HepG2 (cell line): ENCODE measurements at regions not wholly inside any gene's neighbourhood (a gene's known extent, or its start where the extent isn't known, plus 50 kb on each side); places are given as distances from the start of the nearest gene placed in this dataset.

Experiments
- CENPT ChIP-seq: sonication (generic); formaldehyde crosslinking; IDR thresholded peaks from 2 replicates; pipeline ENCODE4 v1.8.0; 2022; ENCODE audit warnings: low read depth, mild to moderate bottlenecking, moderate library complexity, missing genetic modification reagents
- GFI1 ChIP-seq: sonication (generic); formaldehyde crosslinking; IDR thresholded peaks from 2 replicates; pipeline ENCODE4 v1.5.0; 2020; ENCODE audit warnings: missing genetic modification reagents, mild to moderate bottlenecking, borderline replicate concordance
- GPN1 ChIP-seq: sonication (generic); formaldehyde crosslinking; IDR thresholded peaks from 2 replicates; pipeline ENCODE4 v1.5.1; 2020; ENCODE audit warnings: missing genetic modification reagents, borderline replicate concordance
- HNRNPK ChIP-seq: fragments of 200-400 bp; formaldehyde crosslinking; IDR thresholded peaks from 2 replicates; pipeline ENCODE4 v1.6.1; 2018; ENCODE audit warnings: low read length, low read depth, moderate library complexity, mild to moderate bottlenecking; ENCODE audit not compliant: poor library complexity, severe bottlenecking
- NFATC3 ChIP-seq: sonication (generic); formaldehyde crosslinking; IDR thresholded peaks from 2 replicates; pipeline ENCODE4 v1.5.1; 2020; ENCODE audit warnings: mild to moderate bottlenecking, missing genetic modification reagents
- PHF21A ChIP-seq: sonication (generic); formaldehyde crosslinking; IDR thresholded peaks from 2 replicates; pipeline ENCODE4 v1.5.0; 2020; ENCODE audit warnings: mild to moderate bottlenecking, missing genetic modification reagents
- RBFOX2 ChIP-seq: fragments of 200-400 bp; formaldehyde crosslinking; IDR thresholded peaks from 2 replicates; pipeline ENCODE4 v1.6.1; 2017; ENCODE audit warnings: low read depth, mild to moderate bottlenecking, low read length
- SMYD3 ChIP-seq: sonication (generic); formaldehyde crosslinking; IDR thresholded peaks from 2 replicates; pipeline ENCODE4 v1.8.1; 2023; ENCODE audit warnings: mild to moderate bottlenecking, missing genetic modification reagents
- USF2 ChIP-seq, 2 experiments: sonication (generic) in 1 of 2; formaldehyde crosslinking in 1 of 2; IDR thresholded peaks; 2 replicates each; pipeline versions ENCODE4 v1.5.1 to v1.6.1; 2011 to 2020; ENCODE audit warnings: borderline replicate concordance in 1 of 2, low read depth in 1 of 2, low read length in 1 of 2, mild to moderate bottlenecking in 1 of 2, missing genetic modification reagents in 1 of 2, moderate library complexity in 1 of 2
- ZC3H4 ChIP-seq: sonication (generic); formaldehyde crosslinking; IDR thresholded peaks from 2 replicates; pipeline ENCODE4 v1.4.0; 2020; ENCODE audit warnings: missing genetic modification reagents, borderline replicate concordance
- ZNF512 ChIP-seq: sonication (generic); formaldehyde crosslinking; IDR thresholded peaks from 2 replicates; pipeline ENCODE4 v1.4.0; 2020; ENCODE audit warnings: mild to moderate bottlenecking, missing genetic modification reagents
- ZNF556 ChIP-seq: sonication (generic); formaldehyde crosslinking; IDR thresholded peaks from 2 replicates; pipeline ENCODE4 v1.4.0; 2020; ENCODE audit warnings: mild to moderate bottlenecking, missing genetic modification reagents, borderline replicate concordance
- ZNF557 ChIP-seq: sonication (generic); formaldehyde crosslinking; IDR thresholded peaks from 2 replicates; pipeline ENCODE4 v1.4.0; 2020; ENCODE audit warnings: missing genetic modification reagents
- TF ChIP-seq, protein P1 (sequence below): sonication (generic); IDR thresholded peaks from 2 replicates; pipeline ENCODE4 v1.6.1; 2016; ENCODE audit warnings: low read depth, borderline replicate concordance
- TF ChIP-seq, protein P2 (sequence below): sonication (generic); formaldehyde crosslinking; conservative IDR thresholded peaks from 2 replicates; pipeline ENCODE4 v1.8.0; 2022; ENCODE audit warnings: missing genetic modification reagents
- TF ChIP-seq, protein P3 (sequence below), 2 experiments: sonication (generic) in 1 of 2; formaldehyde crosslinking in 1 of 2; IDR thresholded peaks; 2 replicates each; pipeline versions ENCODE4 v1.4.0 to v1.6.1; 2016 to 2020; ENCODE audit warnings: borderline replicate concordance in 1 of 2, low read depth in 1 of 2, mild to moderate bottlenecking in 1 of 2, missing genetic modification reagents in 1 of 2

DNA sequence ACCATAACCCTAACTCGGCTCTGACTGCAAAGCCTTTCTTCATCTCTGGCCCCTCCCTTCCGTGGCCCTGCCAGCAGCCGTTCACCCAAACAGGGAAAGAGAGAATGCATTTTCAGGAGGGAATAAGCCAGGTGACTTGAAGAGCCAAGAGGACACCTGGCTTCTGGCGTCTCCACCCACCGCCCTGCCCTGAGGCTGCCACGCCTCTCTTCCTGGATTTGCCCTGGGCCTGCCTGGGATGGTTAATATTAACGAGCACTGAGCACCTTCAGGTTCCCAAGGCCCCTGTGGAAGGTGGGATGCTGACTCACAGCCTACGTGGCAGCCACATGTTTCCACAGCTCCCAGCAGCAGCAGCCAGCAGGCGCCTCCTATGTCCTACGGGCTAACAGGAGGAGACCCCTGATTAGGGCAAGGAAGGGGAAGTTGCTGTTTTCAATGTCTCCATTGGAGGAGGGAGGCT lies 138.0 kb upstream of the RREB1 start (continued):
- no peak for TF ChIP-seq NFATC3
- no peak for TF ChIP-seq RBFOX2
- no peak for TF ChIP-seq SMYD3 (CRISPR knock-in tag)
- TF ChIP-seq, protein P1, sequence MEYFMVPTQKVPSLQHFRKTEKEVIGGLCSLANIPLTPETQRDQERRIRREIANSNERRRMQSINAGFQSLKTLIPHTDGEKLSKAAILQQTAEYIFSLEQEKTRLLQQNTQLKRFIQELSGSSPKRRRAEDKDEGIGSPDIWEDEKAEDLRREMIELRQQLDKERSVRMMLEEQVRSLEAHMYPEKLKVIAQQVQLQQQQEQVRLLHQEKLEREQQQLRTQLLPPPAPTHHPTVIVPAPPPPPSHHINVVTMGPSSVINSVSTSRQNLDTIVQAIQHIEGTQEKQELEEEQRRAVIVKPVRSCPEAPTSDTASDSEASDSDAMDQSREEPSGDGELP: peak; percentile 34; the same call in 1 of the 2 replicates
- no peak for TF ChIP-seq ZC3H4 (CRISPR knock-in tag)
- TF ChIP-seq, protein P2, sequence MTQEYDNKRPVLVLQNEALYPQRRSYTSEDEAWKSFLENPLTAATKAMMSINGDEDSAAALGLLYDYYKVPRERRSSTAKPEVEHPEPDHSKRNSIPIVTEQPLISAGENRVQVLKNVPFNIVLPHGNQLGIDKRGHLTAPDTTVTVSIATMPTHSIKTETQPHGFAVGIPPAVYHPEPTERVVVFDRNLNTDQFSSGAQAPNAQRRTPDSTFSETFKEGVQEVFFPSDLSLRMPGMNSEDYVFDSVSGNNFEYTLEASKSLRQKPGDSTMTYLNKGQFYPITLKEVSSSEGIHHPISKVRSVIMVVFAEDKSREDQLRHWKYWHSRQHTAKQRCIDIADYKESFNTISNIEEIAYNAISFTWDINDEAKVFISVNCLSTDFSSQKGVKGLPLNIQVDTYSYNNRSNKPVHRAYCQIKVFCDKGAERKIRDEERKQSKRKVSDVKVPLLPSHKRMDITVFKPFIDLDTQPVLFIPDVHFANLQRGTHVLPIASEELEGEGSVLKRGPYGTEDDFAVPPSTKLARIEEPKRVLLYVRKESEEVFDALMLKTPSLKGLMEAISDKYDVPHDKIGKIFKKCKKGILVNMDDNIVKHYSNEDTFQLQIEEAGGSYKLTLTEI: no peak
- no peak for TF ChIP-seq GFI1 (CRISPR knock-in tag)
- TF ChIP-seq ZNF512 (CRISPR knock-in tag): no peak
- no peak for TF ChIP-seq USF2 (IDR thresholded peaks at IDR 0.05; ENCODE audit: low read depth, low read length)
- no peak for TF ChIP-seq USF2 (CRISPR knock-in tag; IDR thresholded peaks at IDR 0.05; ENCODE audit: borderline replicate concordance)
- TF ChIP-seq HNRNPK: no peak
- TF ChIP-seq ZNF556 (CRISPR knock-in tag): no peak
- no peak for TF ChIP-seq GPN1 (CRISPR knock-in tag)
- no peak for TF ChIP-seq CENPT (CRISPR knock-in tag)
- no peak for TF ChIP-seq PHF21A
- TF ChIP-seq, protein P3, sequence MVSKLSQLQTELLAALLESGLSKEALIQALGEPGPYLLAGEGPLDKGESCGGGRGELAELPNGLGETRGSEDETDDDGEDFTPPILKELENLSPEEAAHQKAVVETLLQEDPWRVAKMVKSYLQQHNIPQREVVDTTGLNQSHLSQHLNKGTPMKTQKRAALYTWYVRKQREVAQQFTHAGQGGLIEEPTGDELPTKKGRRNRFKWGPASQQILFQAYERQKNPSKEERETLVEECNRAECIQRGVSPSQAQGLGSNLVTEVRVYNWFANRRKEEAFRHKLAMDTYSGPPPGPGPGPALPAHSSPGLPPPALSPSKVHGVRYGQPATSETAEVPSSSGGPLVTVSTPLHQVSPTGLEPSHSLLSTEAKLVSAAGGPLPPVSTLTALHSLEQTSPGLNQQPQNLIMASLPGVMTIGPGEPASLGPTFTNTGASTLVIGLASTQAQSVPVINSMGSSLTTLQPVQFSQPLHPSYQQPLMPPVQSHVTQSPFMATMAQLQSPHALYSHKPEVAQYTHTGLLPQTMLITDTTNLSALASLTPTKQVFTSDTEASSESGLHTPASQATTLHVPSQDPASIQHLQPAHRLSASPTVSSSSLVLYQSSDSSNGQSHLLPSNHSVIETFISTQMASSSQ (IDR thresholded peaks at IDR 0.05; ENCODE audit: low read depth): peak; percentile 82; the same call in 1 of the 2 replicates
- TF ChIP-seq, protein P3 (CRISPR knock-in tag; IDR thresholded peaks at IDR 0.05; ENCODE audit: borderline replicate concordance): peak; percentile 85; the same call in 1 of the 2 replicates
- no peak for TF ChIP-seq ZNF557
